ENCODE measurements at regions not wholly inside any gene's neighbourhood (a gene's known extent, or its start where the extent isn't known, plus 50 kb on each side); places are given as distances from the start of the nearest gene placed in this dataset.
"Not testable (repeated sequence)": the region's sequence is repeated elsewhere in the genome, so short reads cannot be mapped to it uniquely, and the experiment has no call there.

DNA sequence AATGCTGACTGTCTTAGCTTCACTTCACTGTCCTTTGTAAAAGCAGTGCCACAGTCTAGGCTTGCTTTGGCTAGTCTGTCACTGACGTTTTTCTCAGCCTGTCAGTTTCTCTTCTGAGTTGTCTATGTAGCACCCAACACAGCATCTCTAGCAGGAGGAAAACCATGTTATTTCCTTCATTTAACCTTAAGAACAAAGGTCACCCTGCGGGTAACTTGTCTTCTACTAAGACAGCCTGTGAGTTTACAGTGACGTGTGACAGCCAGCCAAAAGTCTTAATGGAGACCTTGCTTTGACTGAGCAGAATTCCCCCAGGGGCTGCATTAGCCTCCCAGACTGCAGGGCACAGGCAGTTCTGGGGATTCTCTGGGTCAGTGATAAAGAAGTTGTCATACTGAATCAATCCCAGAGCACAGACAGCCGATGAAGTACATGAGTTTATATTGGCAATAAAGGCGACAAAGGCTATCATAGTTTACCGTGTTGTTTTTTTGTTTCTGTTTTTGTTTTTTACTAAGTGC lies 296.0 kb upstream of the KIAA1217 start:
- TF ChIP-seq, protein P1, sequence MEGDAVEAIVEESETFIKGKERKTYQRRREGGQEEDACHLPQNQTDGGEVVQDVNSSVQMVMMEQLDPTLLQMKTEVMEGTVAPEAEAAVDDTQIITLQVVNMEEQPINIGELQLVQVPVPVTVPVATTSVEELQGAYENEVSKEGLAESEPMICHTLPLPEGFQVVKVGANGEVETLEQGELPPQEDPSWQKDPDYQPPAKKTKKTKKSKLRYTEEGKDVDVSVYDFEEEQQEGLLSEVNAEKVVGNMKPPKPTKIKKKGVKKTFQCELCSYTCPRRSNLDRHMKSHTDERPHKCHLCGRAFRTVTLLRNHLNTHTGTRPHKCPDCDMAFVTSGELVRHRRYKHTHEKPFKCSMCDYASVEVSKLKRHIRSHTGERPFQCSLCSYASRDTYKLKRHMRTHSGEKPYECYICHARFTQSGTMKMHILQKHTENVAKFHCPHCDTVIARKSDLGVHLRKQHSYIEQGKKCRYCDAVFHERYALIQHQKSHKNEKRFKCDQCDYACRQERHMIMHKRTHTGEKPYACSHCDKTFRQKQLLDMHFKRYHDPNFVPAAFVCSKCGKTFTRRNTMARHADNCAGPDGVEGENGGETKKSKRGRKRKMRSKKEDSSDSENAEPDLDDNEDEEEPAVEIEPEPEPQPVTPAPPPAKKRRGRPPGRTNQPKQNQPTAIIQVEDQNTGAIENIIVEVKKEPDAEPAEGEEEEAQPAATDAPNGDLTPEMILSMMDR (conservative IDR thresholded peaks at IDR 0.05), result no peak
- no peak for TF ChIP-seq ZFX (IDR thresholded peaks at IDR 0.05)
- H3K27ac ChIP-seq, result no peak overlapping the region

DNA sequence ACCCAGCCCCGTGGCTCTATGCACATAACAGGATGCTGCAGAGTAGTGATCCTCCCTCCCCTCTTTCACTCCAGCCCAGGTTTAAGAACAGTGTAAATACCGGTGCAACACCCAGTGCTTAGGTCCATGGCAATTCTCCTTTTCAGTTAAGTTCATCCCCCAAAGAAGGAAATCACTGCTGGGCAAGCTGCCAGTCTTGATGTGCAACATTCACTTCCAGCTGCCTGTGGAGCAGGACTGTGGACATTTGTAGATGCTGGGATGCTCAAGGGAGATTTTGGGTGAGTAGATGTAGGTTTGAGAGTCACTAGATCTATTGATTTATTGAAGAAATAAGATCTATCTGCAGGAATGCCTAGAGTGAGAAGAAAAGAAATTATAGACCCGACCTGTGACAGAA lies 294.3 kb upstream of the KIAA1217 start:
- no peak overlapping the region for H3K27ac ChIP-seq
- TF ChIP-seq, protein P1 (conservative IDR thresholded peaks at IDR 0.05), result no peak

DNA sequence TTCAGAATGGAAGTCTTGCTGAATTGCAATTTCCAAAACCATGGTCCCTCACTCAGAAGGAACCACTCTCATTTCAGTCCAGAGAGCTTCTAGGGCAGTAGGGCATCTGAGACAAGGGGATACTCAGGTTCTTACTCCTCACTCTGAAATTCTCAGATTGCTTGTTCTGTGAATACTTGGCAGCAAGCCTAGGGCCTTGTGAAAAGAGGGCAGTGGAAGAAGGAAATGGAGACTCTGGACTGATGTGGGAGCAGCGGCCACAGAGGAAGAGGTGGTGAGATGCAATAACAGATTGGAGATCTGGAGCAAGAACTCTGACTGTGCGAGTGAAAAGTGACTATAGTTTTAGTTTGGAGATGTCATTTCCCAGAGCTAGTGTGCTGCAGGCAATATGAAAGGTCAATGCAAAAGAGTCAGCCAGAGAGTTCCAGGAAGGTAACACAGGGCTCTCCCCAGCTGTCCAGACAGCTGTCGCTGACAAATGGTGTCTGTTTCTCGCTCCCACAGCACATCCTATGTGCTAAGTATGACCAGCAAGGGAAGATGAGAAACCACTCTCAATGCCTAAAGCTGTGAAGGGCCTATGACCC lies 291.6 kb upstream of the KIAA1217 start:
- no peak overlapping the region for H3K27ac ChIP-seq
- no peak for TF ChIP-seq ZFX (IDR thresholded peaks at IDR 0.05)
- TF ChIP-seq, protein P1 (conservative IDR thresholded peaks at IDR 0.05), result no peak

DNA sequence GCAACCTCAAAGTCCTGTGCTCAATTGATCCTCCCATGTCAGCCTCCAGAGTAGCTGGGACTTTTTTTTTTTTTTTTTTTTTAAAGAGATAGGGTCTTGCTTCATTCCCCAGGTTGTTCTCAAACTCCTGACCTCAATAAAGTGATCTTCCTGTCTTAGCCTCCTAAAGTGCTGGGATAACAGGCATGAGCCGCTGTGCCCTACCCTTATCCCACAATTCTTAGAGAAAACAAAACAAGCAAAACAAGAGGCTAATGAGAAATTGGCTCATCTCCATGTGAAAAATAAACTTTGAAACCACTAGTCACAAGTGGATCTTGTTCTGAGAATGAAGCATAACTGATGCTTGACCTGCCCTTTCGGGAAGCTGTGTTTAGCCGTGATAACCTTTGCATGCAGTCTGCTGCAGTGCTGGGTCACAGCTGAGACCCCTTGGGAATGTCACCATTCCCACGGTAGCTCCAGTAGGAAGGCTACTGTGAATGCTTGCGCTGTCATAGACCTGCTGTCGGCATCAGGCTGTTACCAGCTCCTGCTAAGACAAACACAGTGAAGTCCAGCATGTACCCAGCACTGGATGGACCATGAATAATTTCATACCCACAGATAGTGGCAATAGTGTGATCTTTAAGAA lies 290.7 kb upstream of the KIAA1217 start:
- H3K27ac ChIP-seq, result no peak overlapping the region
- no peak for TF ChIP-seq ZFX (IDR thresholded peaks at IDR 0.05)
- TF ChIP-seq, protein P1 (conservative IDR thresholded peaks at IDR 0.05), result no peak

DNA sequence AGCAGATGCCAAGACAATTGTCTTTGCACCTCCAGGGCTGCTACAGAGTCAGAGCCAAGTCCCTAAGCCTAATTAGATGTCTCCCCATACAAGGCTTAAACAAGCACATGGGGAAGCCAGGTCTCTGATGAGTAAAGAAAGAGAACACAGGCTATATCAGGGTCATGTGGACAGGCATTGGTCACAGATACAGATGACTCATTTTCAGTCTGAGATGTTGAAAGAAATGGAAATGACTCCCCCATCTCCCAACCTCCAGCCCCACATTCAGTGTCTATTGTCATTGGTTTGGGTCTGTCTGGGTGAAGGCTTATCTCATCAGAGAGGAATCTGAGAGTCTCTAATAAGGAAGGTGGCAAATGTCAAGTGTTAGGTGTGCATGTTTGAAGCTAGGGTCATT lies 290.1 kb upstream of the KIAA1217 start:
- TF ChIP-seq, protein P1 (conservative IDR thresholded peaks at IDR 0.05), result no peak
- no peak for TF ChIP-seq ZFX (IDR thresholded peaks at IDR 0.05)
- H3K27ac ChIP-seq, result no peak overlapping the region

DNA sequence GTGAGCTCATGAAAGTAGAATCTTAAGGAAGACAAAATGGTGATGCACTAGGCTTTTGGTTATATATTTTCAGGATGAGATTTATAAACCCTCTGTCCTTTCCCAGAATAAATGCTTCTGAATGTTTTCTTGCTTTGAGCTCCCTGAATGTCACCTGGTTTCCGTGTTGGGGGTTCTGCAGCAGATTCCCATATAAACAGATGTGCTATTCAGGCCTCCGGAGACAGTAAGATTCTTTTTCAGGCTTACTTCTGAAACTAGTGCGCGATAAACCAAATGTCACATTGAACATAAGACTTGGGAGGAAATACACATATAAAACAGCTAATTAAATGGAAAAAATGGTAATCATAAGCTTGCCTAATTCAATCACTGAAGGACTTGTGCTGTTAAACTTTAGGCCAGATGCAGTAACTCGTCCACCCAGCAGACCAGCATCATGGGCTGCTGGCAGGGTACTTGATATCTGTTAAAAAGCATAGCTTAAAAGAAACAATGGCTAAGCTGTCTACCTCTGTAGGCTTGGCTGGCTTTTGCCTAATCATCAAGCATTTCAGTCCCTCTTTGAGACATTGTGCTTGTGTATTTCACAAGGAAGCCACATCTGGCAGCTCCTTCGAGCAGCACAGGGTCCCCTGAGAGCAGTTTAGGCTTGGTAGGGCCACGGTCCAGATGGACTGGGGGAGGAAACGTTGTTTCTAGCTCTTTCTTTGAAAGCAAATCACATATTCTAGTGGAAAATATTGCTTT lies 281.2 kb upstream of the KIAA1217 start:
- H3K27ac ChIP-seq, result no peak overlapping the region
- no peak for TF ChIP-seq ZFX (IDR thresholded peaks at IDR 0.05)
- TF ChIP-seq, protein P1 (conservative IDR thresholded peaks at IDR 0.05), result no peak

DNA sequence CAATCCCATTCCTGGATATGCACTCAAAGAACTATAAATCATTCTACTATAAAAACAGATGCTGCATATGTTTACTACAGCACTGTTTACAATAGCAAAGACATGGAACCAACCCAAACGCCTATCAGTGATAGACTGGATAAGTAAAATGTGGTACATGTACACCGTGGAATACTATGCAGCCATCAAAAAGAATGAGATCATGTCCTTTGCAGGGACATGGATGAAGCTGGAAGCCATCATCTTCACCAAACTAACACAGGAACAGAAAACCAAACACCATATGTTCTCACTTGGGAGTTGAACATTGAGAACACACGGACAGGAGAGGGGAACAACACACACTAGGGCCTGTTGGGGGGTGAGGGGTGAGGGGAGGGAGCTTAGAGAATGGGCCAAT lies 274.9 kb upstream of the KIAA1217 start:
- not testable (repeated sequence) for H3K27ac ChIP-seq

Measured in C4-2B (cell line).